IMR-90 (cell line): ENCODE measurements at regions not wholly inside any gene's neighbourhood (a gene's known extent, or its start where the extent isn't known, plus 50 kb on each side); places are given as distances from the start of the nearest gene placed in this dataset.

Experiments used
- ATAC-seq: fragments of 200-7000 bp; cut with Tn5 transposase; 2 replicates; pipeline ENCODE4 v1.9.1; 2020; ENCODE audit warnings: low read depth, mild to moderate bottlenecking, moderate library complexity
- BruUV-seq: library from RNA; stranded (reverse); fragments of 400-500 nt; replicated peaks from 2 replicates; lab custom pipeline; 2021; lab: Mats Ljungman, UMichigan
- CTCF ChIA-PET: fragments of 300-600 bp; formaldehyde crosslinking; extraction: SDS; loops from one replicate; lab custom pipeline; 2021; ENCODE audit warnings: antibody characterized with exemption; lab: Yijun Ruan, JAX
- POLR2A ChIA-PET: fragments of 300-600 bp; sonication (Branson Sonifier 250); formaldehyde crosslinking; loops from one replicate; lab custom pipeline; 2022; ENCODE audit warnings: antibody characterized with exemption; ENCODE audit not compliant: unreplicated experiment; lab: Charles Lee
- DNase-seq: peaks from one replicate; pipeline ENCODE4 v3.0.0; 2013
- H2AFZ ChIP-seq: replicated peaks from 2 replicates; pipeline ENCODE3; 2013; ENCODE audit warnings: low read length, mild to moderate bottlenecking; ENCODE audit not compliant: poor library complexity
- H2AK5ac ChIP-seq: 2 replicates; pipeline ENCODE4 v1.6.1; 2013; ENCODE audit warnings: low read depth, low read length, inconsistent platforms
- H2AK9ac ChIP-seq: replicated peaks from 2 replicates; pipeline ENCODE3; 2013; ENCODE audit warnings: mild to moderate bottlenecking, low read depth, low read length, moderate library complexity; ENCODE audit not compliant: poor library complexity
- H2BK120ac ChIP-seq: 2 replicates; pipeline ENCODE4 v1.6.1; 2013; ENCODE audit warnings: low read depth, low read length, inconsistent platforms
- H2BK15ac ChIP-seq: 3 replicates; pipeline ENCODE4 v1.6.1; 2013; ENCODE audit warnings: low read depth, low read length, inconsistent platforms
- H2BK20ac ChIP-seq: 2 replicates; pipeline ENCODE4 v1.6.1; 2013; ENCODE audit warnings: low read depth, mild to moderate bottlenecking, inconsistent platforms, low read length, moderate library complexity
- H2BK5ac ChIP-seq: 2 replicates; pipeline ENCODE4 v1.6.1; 2013; ENCODE audit warnings: mild to moderate bottlenecking, low read depth, low read length, inconsistent platforms; ENCODE audit not compliant: poor library complexity, severe bottlenecking
- H3K14ac ChIP-seq: replicated peaks from 2 replicates; pipeline ENCODE4 v1.6.1; 2013; ENCODE audit warnings: low read depth, low read length, inconsistent platforms
- H3K18ac ChIP-seq: 2 replicates; pipeline ENCODE4 v1.6.1; 2013; ENCODE audit warnings: low read depth, low read length, control low read depth
- H3K23ac ChIP-seq: 2 replicates; pipeline ENCODE4 v1.6.1; 2013; ENCODE audit warnings: low read depth, low read length, inconsistent platforms
- H3K27ac ChIP-seq: 2 replicates; pipeline ENCODE4 v1.5.1; 2013; ENCODE audit warnings: mild to moderate bottlenecking, control low read depth, low read length; ENCODE audit not compliant: insufficient read depth
- H3K27me3 ChIP-seq: 2 replicates; pipeline ENCODE4 v1.6.1; 2013; ENCODE audit warnings: low read length; ENCODE audit not compliant: control insufficient read depth, insufficient read depth
- H3K36me3 ChIP-seq: 2 replicates; pipeline ENCODE4 v1.6.1; 2013; ENCODE audit warnings: low read length, mixed read lengths; ENCODE audit not compliant: control insufficient read depth, insufficient read depth
- H3K4ac ChIP-seq: 2 replicates; pipeline ENCODE4 v1.6.1; 2013; ENCODE audit warnings: low read depth, low read length, inconsistent platforms
- H3K4me1 ChIP-seq: 2 replicates; pipeline ENCODE4 v1.6.1; 2013; ENCODE audit warnings: low read length, mixed read lengths; ENCODE audit not compliant: control insufficient read depth, insufficient read depth
- H3K4me2 ChIP-seq: 2 replicates; pipeline ENCODE4 v1.6.1; 2013; ENCODE audit warnings: low read depth, mild to moderate bottlenecking, control low read depth, low read length, moderate library complexity
- H3K4me3 ChIP-seq: 2 replicates; pipeline ENCODE4 v1.5.1; 2013; ENCODE audit warnings: low read depth, mild to moderate bottlenecking, control low read depth, low read length, moderate library complexity; ENCODE audit not compliant: insufficient read depth
- H3K56ac ChIP-seq: 2 replicates; pipeline ENCODE4 v1.6.1; 2013; ENCODE audit warnings: low read length, inconsistent platforms; ENCODE audit not compliant: insufficient read depth; ENCODE audit errors: extremely low read depth
- H3K79me1 ChIP-seq, 2 experiments: 2 replicates each; pipeline ENCODE4 v1.6.1; 2013; ENCODE audit warnings: low read length in 2 of 2, inconsistent platforms in 1 of 2, low read depth in 1 of 2
- H3K9ac ChIP-seq: 2 replicates; pipeline ENCODE4 v1.6.1; 2013; ENCODE audit warnings: low read depth, low read length, control low read depth
- H3K9me1 ChIP-seq: 2 replicates; pipeline ENCODE4 v1.6.1; 2013; ENCODE audit warnings: low read length, inconsistent platforms; ENCODE audit not compliant: insufficient read depth
- H3K9me3 ChIP-seq: 2 replicates; pipeline ENCODE4 v1.6.1; 2013; ENCODE audit warnings: low read length; ENCODE audit not compliant: control insufficient read depth, insufficient read depth
- H4K20me1 ChIP-seq: 2 replicates; pipeline ENCODE4 v1.6.1; 2013; ENCODE audit warnings: low read length, inconsistent platforms; ENCODE audit not compliant: insufficient read depth
- H4K5ac ChIP-seq: 2 replicates; pipeline ENCODE4 v1.6.1; 2013; ENCODE audit warnings: mild to moderate bottlenecking, low read depth, low read length, control low read depth
- H4K8ac ChIP-seq, 2 experiments: 2 replicates each; pipeline ENCODE4 v1.6.1; 2013; ENCODE audit warnings: low read depth in 2 of 2, low read length in 2 of 2, control low read depth in 1 of 2, inconsistent platforms in 1 of 2
- H4K91ac ChIP-seq: 2 replicates; pipeline ENCODE4 v1.6.1; 2013; ENCODE audit warnings: low read depth, low read length, inconsistent platforms; ENCODE audit not compliant: insufficient read depth
- BHLHE40 ChIP-seq: fragments of 150-350 bp; IDR thresholded peaks from 2 replicates; pipeline ENCODE4 v1.6.1; 2016; ENCODE audit warnings: mild to moderate bottlenecking, low read depth, low read length
- CEBPB ChIP-seq: IDR thresholded peaks from 2 replicates; pipeline ENCODE4 v1.6.1; 2012; ENCODE audit warnings: low read depth, low read length, improper control_type of control experiment
- MAFK ChIP-seq: IDR thresholded peaks from 2 replicates; pipeline ENCODE4 v1.6.1; 2012; ENCODE audit warnings: low read depth, low read length, improper control_type of control experiment
- MXI1 ChIP-seq: IDR thresholded peaks from 2 replicates; pipeline ENCODE4 v1.6.1; 2012; ENCODE audit warnings: low read depth, mild to moderate bottlenecking, low read length, moderate library complexity, borderline replicate concordance
- NFE2L2 ChIP-seq: fragments of 150-350 bp; IDR thresholded peaks from 2 replicates; pipeline ENCODE4 v1.6.1; 2016; ENCODE audit warnings: low read depth, mild to moderate bottlenecking, low read length
- RAD21 ChIP-seq: IDR thresholded peaks from 2 replicates; pipeline ENCODE4 v1.6.1; 2012; ENCODE audit warnings: low read length, improper control_type of control experiment
- WGBS, 2 experiments: methylation state at CpG; one replicate each; pipeline versions ENCODE4 v1.1.5 to v1.1.7; 2013; ENCODE audit warnings: missing lambda C conversion rate in 2 of 2; ENCODE audit not compliant: insufficient read length in 1 of 2; ENCODE audit errors: extremely low coverage in 2 of 2; 5-methylcytosine and 5-hydroxymethylcytosine counted together
- dilution Hi-C: fragments of 300-500 bp; cut with HindIII; formaldehyde crosslinking; loops from one replicate; pipeline ENCODE4 v1.14.3; 2018; ENCODE audit warnings: low sequenced_read_pairs; ENCODE audit not compliant: unreplicated experiment
- in situ Hi-C: fragments of 300-500 bp; cut with MboI; formaldehyde crosslinking; loops from 3 replicates; pipeline ENCODE4 v1.14.3; 2019; ENCODE audit warnings: low sequenced_read_pairs, inconsistent platforms, mixed read lengths
- intact Hi-C: fragments of 100-400 bp; cut with micrococcal nuclease; formaldehyde crosslinking; loops from 2 replicates; pipeline ENCODE4 v1.10.0; 2022
- TF ChIP-seq, protein P1 (sequence below): fragments of 150-350 bp; IDR thresholded peaks from 2 replicates; pipeline ENCODE4 v1.6.1; 2016; ENCODE audit warnings: low read depth, mild to moderate bottlenecking, low read length, moderate library complexity, borderline replicate concordance
- TF ChIP-seq, protein P2 (sequence below): conservative IDR thresholded peaks from 2 replicates; pipeline ENCODE4 v1.5.1; 2012; ENCODE audit warnings: mild to moderate bottlenecking, low read depth, low read length, improper control_type of control experiment
- TF ChIP-seq, protein P3 (sequence below): fragments of 150-350 bp; IDR thresholded peaks from 2 replicates; pipeline ENCODE4 v1.6.1; 2017; ENCODE audit warnings: mild to moderate bottlenecking, antibody characterized with exemption, low read length, low read depth

DNA sequence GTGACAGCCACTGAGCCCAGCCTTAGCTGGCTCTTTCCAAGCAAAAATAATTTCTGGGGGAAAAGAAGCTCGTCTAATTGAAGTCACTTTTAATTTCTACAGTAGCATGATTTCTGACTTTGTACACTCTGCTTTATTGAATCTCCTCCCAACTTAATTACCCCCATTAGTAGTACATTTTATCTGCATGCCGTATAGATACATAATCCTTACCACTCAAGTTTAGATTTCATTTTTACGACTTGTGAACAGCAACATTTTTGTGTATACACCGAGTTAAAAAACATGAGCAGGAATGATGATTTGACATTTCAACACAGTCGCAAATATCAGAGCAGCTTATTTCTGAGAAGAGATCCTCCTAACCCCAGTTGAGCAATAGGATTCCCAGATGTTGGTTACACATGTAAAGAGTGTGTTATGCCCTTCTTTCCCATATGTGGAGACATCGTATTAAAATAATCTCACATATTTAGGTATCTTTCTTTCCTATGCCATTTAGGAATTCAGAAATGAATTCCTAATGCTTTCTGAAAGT is 127.3 kb upstream of the MTHFD1L start:
- no TSS peak for BruUV-seq
- Histone ChIP-seq H3K14ac (no peak overlapping the region), H4K5ac (no peak overlapping the region), H4K8ac (no peak overlapping the region), H2BK5ac (no peak overlapping the region), H3K56ac (no peak overlapping the region), H3K23ac (no peak overlapping the region), H2AK5ac (no peak overlapping the region), H4K20me1 (no peaks in the 10 kb centered on the region), H4K91ac (no peak overlapping the region), H3K4ac (no peak overlapping the region), H3K4me3 (no peak overlapping the region), H3K27me3 (no peaks in the 10 kb centered on the region), H3K9me1 (no peaks in the 10 kb centered on the region), H3K9ac (no peak overlapping the region), H3K36me3 (no peaks in the 10 kb centered on the region), H3K18ac (no peak overlapping the region), H3K27ac (no peak overlapping the region), H2BK15ac (no peak overlapping the region), H2AFZ (no peak overlapping the region), H3K4me2 (no peak overlapping the region), H3K9me3 (no peaks in the 10 kb centered on the region), H3K4me1 (no peaks in the 10 kb centered on the region), H2AK9ac (no peak overlapping the region), H2BK120ac (no peak overlapping the region), H2BK20ac (no peak overlapping the region), H3K79me1 (no peaks in the 10 kb centered on the region)
- no peak for ATAC-seq
- no peak for DNase-seq
- no CpG with 5 or more reads among the region's 6 CpGs for WGBS, 2 experiments
- in situ Hi-C loops (no loop called here), intact Hi-C loops (no loop called here), dilution Hi-C loops (no loop called here)
- POLR2A ChIA-PET: interaction anchor here (0.5 kb wide), 1 partner anchor 23 kb away, joined by 3 read pairs; no protein-coding TSS in a partner anchor
- TF ChIP-seq MAFK (no peak), NFE2L2 (no peak), BHLHE40 (no peak), CEBPB (no peak), RAD21 (no peak), MXI1 (no peak)
- TF ChIP-seq, protein P1, sequence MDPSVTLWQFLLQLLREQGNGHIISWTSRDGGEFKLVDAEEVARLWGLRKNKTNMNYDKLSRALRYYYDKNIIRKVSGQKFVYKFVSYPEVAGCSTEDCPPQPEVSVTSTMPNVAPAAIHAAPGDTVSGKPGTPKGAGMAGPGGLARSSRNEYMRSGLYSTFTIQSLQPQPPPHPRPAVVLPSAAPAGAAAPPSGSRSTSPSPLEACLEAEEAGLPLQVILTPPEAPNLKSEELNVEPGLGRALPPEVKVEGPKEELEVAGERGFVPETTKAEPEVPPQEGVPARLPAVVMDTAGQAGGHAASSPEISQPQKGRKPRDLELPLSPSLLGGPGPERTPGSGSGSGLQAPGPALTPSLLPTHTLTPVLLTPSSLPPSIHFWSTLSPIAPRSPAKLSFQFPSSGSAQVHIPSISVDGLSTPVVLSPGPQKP: no peak
- TF ChIP-seq, protein P2, sequence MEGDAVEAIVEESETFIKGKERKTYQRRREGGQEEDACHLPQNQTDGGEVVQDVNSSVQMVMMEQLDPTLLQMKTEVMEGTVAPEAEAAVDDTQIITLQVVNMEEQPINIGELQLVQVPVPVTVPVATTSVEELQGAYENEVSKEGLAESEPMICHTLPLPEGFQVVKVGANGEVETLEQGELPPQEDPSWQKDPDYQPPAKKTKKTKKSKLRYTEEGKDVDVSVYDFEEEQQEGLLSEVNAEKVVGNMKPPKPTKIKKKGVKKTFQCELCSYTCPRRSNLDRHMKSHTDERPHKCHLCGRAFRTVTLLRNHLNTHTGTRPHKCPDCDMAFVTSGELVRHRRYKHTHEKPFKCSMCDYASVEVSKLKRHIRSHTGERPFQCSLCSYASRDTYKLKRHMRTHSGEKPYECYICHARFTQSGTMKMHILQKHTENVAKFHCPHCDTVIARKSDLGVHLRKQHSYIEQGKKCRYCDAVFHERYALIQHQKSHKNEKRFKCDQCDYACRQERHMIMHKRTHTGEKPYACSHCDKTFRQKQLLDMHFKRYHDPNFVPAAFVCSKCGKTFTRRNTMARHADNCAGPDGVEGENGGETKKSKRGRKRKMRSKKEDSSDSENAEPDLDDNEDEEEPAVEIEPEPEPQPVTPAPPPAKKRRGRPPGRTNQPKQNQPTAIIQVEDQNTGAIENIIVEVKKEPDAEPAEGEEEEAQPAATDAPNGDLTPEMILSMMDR: no peak
- TF ChIP-seq, protein P3, sequence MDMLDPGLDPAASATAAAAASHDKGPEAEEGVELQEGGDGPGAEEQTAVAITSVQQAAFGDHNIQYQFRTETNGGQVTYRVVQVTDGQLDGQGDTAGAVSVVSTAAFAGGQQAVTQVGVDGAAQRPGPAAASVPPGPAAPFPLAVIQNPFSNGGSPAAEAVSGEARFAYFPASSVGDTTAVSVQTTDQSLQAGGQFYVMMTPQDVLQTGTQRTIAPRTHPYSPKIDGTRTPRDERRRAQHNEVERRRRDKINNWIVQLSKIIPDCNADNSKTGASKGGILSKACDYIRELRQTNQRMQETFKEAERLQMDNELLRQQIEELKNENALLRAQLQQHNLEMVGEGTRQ: no peak
- CTCF ChIA-PET: interaction anchor here (0.5 kb wide), 1 partner anchor 24 kb away, joined by 6 read pairs; no protein-coding TSS in a partner anchor
